Peyer's patch (tissue), 4 donors: ENCODE measurements at regions not wholly inside any gene's neighbourhood (a gene's known extent, or its start where the extent isn't known, plus 50 kb on each side); places are given as distances from the start of the nearest gene placed in this dataset.

Source experiments
- DNase-seq, 3 donors: peaks; one replicate each; pipeline ENCODE4 v3.0.0-alpha.2; 2017 to 2019
- H3K27ac ChIP-seq, 4 donors: fragments of 200-600 bp; sonication (generic); one replicate each; pipeline ENCODE4 v1.5.1; 2016 to 2019
- H3K27me3 ChIP-seq, 2 donors: fragments of 200-600 bp; sonication (generic); one replicate each; pipeline ENCODE4 v1.5.1; 2019
- H3K36me3 ChIP-seq, 3 donors: fragments of 200-600 bp; sonication (generic); one replicate each; pipeline ENCODE4 v1.5.1; 2016 to 2019
- H3K4me1 ChIP-seq, 4 donors: fragments of 200-600 bp; sonication (generic); one replicate each; pipeline ENCODE4 v1.5.1; 2016 to 2019
- H3K4me3 ChIP-seq, 4 donors: fragments of 200-600 bp; sonication (generic); 1 replicate in 3 of 4; 2 replicates in 1 of 4; pipeline ENCODE4 v1.5.1; 2016 to 2019; ENCODE audit warnings: mild to moderate bottlenecking in 1 of 4
- H3K9me3 ChIP-seq, 4 donors: fragments of 200-600 bp; sonication (generic); one replicate each; pipeline ENCODE4 v1.5.1; 2016 to 2019; ENCODE audit warnings: mild to moderate bottlenecking in 1 of 4
- CTCF ChIP-seq, 6 experiments: fragments of 450-650 bp in 4 of 6; fragments of 200-600 bp in 2 of 6; sonication (generic) in 1 of 6; IDR thresholded peaks; one replicate each; pipeline ENCODE4 v1.5.1; 2017 to 2019; ENCODE audit warnings: antibody characterized with exemption in 6 of 6, mild to moderate bottlenecking in 3 of 6, moderate library complexity in 1 of 6
- POLR2A ChIP-seq, 2 donors: fragments of 450-650 bp; IDR thresholded peaks; one replicate each; pipeline ENCODE4 v1.5.1; 2017; ENCODE audit warnings: antibody characterized with exemption in 2 of 2, mild to moderate bottlenecking in 2 of 2, moderate library complexity in 2 of 2

- Histone ChIP-seq H3K27ac (no peak overlapping the region), H3K4me3 (no peak overlapping the region), H3K36me3 (no peaks in the 10 kb centered on the region), H3K4me1 (no peaks in the 10 kb centered on the region), H3K27me3 (no peaks in the 10 kb centered on the region), H3K9me3 (no peaks in the 10 kb centered on the region)
- TF ChIP-seq POLR2A (IDR thresholded peaks at IDR 0.05) (no peak), CTCF (IDR thresholded peaks at IDR 0.05) (no peak)
- no peak for DNase-seq
Observed at GRCh38 chr5:52448111-52448510, 339.6 kb upstream of the ITGA1 start.

GRCh38 chr5:52449516-52449915 lies 338.2 kb upstream of the ITGA1 start:
- no peak for DNase-seq
- Histone ChIP-seq H3K27ac (no peak overlapping the region), H3K4me3 (no peak overlapping the region), H3K36me3 (no peaks in the 10 kb centered on the region), H3K27me3 (no peaks in the 10 kb centered on the region), H3K4me1 (no peaks in the 10 kb centered on the region), H3K9me3 (no peaks in the 10 kb centered on the region)
- TF ChIP-seq CTCF (IDR thresholded peaks at IDR 0.05) (no peak), POLR2A (IDR thresholded peaks at IDR 0.05) (no peak)

GRCh38 chr5:52452098-52452497 lies 335.6 kb upstream of the ITGA1 start:
- DNase-seq, result no peak
- no peak overlapping the region for H3K4me3 ChIP-seq
- no peak overlapping the region for H3K27ac ChIP-seq
- H3K4me1 ChIP-seq, result no peaks in the 10 kb centered on the region
- no peaks in the 10 kb centered on the region for H3K36me3 ChIP-seq
- TF ChIP-seq CTCF (IDR thresholded peaks at IDR 0.05) (no peak), POLR2A (IDR thresholded peaks at IDR 0.05) (no peak)
- no peaks in the 10 kb centered on the region for H3K27me3 ChIP-seq
- H3K9me3 ChIP-seq, result no peaks in the 10 kb centered on the region

DNA sequence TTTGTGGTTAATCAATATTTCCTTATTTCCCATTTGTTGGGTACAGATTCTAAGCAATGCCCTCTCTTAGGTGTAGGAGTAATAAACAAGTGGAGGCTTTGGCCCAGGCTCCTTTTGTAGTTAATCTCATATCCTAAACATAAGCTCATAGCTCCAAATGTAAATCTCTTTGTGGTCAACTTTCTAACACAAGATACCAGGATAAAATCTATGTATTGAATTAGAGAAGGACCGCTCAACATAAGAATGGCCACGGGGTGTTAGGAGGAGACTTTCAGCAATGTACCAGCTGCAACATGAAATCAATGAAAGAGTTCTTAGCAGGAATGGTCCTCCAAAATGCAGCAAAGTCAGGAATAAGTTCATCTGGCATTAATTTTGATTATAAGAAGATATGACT lies 334.5 kb upstream of the ITGA1 start:
- DNase-seq, result no peak

GRCh38 chr5:52455920-52456319 lies 331.8 kb upstream of the ITGA1 start:
- DNase-seq, result no peak
- no peak for TF ChIP-seq POLR2A (IDR thresholded peaks at IDR 0.05)
- TF ChIP-seq CTCF (IDR thresholded peaks at IDR 0.05), result no peak
- Histone ChIP-seq H3K4me1 (no peaks in the 10 kb centered on the region), H3K4me3 (no peak overlapping the region), H3K27ac (no peak overlapping the region), H3K27me3 (no peaks in the 10 kb centered on the region), H3K9me3 (no peaks in the 10 kb centered on the region), H3K36me3 (no peaks in the 10 kb centered on the region)

More for the DNA sequence above, 334.5 kb upstream of the ITGA1 start:
- Histone ChIP-seq H3K27ac (no peak overlapping the region), H3K4me3 (no peak overlapping the region), H3K36me3 (no peaks in the 10 kb centered on the region), H3K9me3 (no peaks in the 10 kb centered on the region), H3K27me3 (no peaks in the 10 kb centered on the region), H3K4me1 (no peaks in the 10 kb centered on the region)
- TF ChIP-seq POLR2A (IDR thresholded peaks at IDR 0.05), result no peak
- TF ChIP-seq CTCF (IDR thresholded peaks at IDR 0.05), result no peak

DNA sequence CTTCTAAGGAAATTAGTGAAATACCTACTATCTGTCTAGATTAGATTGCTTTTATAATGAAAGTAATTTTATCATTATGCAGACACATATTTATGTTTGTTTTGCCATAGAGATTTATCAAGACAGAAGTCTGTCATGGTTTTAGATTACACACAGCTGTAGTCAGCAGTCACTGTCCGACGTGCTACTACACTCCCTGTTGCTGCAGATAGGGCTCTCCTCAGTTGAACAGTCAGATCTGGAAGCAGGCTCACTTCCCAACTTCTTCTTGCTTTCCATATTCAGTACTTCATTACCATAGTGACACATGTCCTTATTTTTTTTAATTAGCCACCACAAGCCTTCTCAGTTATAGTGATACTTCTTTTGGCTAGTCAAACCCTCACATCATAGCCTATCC lies 329.9 kb upstream of the ITGA1 start:
- TF ChIP-seq CTCF (IDR thresholded peaks at IDR 0.05) (no peak), POLR2A (IDR thresholded peaks at IDR 0.05) (no peak)
- no peak for DNase-seq

More for the DNA sequence above, 329.9 kb upstream of the ITGA1 start:
- Histone ChIP-seq H3K9me3 (no peaks in the 10 kb centered on the region), H3K27me3 (no peaks in the 10 kb centered on the region), H3K4me3 (no peak overlapping the region), H3K36me3 (no peaks in the 10 kb centered on the region), H3K4me1 (no peaks in the 10 kb centered on the region), H3K27ac (no peak overlapping the region)
